ENCODE measurements at regions not wholly inside any gene's neighbourhood (a gene's known extent, or its start where the extent isn't known, plus 50 kb on each side); places are given as distances from the start of the nearest gene placed in this dataset.
"Not testable (repeated sequence)": the region's sequence is repeated elsewhere in the genome, so short reads cannot be mapped to it uniquely, and the experiment has no call there.

DNA sequence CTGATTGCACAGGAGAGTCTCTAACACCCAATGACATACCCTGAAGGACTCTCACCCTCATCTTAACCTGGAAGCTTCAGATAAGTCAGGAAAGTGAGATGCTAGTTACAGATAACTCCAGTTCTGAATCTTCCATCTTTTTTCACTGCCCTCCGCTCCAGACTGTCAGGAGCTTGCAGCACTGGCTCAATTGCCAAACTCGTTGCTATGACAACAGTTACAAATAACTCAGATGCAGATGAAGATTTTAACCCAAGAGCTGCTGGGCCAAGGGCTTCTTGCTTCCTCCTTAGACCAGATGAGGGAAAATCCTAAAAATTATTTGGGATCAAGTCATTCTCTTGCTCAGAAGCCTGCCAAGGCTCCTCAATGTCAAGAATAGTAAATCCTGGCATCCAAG, 109.1 kb upstream of the HUWE1 start:
- TF ChIP-seq POU2F2 (IDR thresholded peaks at IDR 0.05; ENCODE audit: low read depth, low read length) (no peak), PAX5 (IDR thresholded peaks at IDR 0.05; ENCODE audit: insufficient read depth, low read length, severe bottlenecking) (no peak), POLR2AphosphoS5 (IDR thresholded peaks at IDR 0.05; ENCODE audit: low read depth, low read length) (no peak), SPI1 (IDR thresholded peaks at IDR 0.05; ENCODE audit: low read depth, low read length) (no peak), TAF1 (IDR thresholded peaks at IDR 0.05; ENCODE audit: low read depth, low read length) (no peak), POLR2A (IDR thresholded peaks at IDR 0.05; ENCODE audit: low read depth, low read length) (no peak)
- no peak for FAIRE-seq
- no peak for DNase-seq (ENCODE audit: insufficient read length, low spot score)

DNA sequence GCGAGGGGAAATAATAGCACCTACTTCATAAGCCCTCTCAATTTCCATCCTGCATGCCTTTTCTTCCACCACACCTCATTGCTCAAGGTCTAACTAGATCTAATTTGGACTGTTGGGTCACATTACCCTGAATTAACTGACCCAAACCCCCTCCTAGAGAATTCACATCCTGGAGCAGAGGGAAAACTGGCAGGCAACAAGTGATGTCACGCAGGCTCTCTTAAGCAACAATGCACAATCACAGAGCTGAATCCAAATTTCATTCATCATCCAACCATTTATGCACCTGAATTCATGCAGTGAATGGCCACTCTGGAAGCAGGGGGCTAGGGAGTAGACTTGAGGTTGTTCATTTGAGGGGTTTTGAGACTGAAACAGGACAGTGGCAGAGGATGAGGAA, 107.7 kb upstream of the HUWE1 start:
- no peak for DNase-seq (ENCODE audit: insufficient read length, low spot score)
- peak; percentile 31 for FAIRE-seq
- TF ChIP-seq TAF1 (IDR thresholded peaks at IDR 0.05; ENCODE audit: low read depth, low read length) = no peak
- no peak for TF ChIP-seq POLR2A (IDR thresholded peaks at IDR 0.05; ENCODE audit: low read depth, low read length)
- no peak for TF ChIP-seq PAX5 (IDR thresholded peaks at IDR 0.05; ENCODE audit: insufficient read depth, low read length, severe bottlenecking)
- TF ChIP-seq POLR2AphosphoS5 (IDR thresholded peaks at IDR 0.05; ENCODE audit: low read depth, low read length) = no peak
- TF ChIP-seq SPI1 (IDR thresholded peaks at IDR 0.05; ENCODE audit: low read depth, low read length) = no peak
- TF ChIP-seq POU2F2 (IDR thresholded peaks at IDR 0.05; ENCODE audit: low read depth, low read length) = no peak

DNA sequence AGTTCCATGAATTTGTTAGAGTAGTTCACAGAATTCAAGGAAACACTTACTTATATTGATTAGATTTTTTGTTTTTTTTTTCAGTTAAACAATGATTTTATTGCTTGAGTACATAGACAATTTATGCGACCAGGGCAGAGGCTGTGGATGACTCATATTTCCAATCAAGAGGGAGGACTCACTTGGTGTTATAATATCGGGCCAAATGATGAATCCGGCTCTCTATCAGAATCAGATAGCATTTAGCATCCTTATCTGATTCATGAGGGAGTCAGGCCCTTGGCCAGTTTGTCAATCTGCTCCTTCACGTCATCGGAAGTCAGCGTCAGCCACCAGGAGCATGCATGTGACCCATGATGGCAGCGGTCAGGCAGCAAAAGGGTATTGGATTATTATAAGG, 82.3 kb upstream of the HUWE1 start:
- TF ChIP-seq POLR2A (IDR thresholded peaks at IDR 0.05; ENCODE audit: low read depth, low read length) (no peak), PAX5 (IDR thresholded peaks at IDR 0.05; ENCODE audit: insufficient read depth, low read length, severe bottlenecking) (no peak), POLR2AphosphoS5 (IDR thresholded peaks at IDR 0.05; ENCODE audit: low read depth, low read length) (no peak), POU2F2 (IDR thresholded peaks at IDR 0.05; ENCODE audit: low read depth, low read length) (no peak), SPI1 (IDR thresholded peaks at IDR 0.05; ENCODE audit: low read depth, low read length) (no peak), TAF1 (IDR thresholded peaks at IDR 0.05; ENCODE audit: low read depth, low read length) (no peak)
- no peak for FAIRE-seq
- DNase-seq (ENCODE audit: insufficient read length, low spot score) = no peak

DNA sequence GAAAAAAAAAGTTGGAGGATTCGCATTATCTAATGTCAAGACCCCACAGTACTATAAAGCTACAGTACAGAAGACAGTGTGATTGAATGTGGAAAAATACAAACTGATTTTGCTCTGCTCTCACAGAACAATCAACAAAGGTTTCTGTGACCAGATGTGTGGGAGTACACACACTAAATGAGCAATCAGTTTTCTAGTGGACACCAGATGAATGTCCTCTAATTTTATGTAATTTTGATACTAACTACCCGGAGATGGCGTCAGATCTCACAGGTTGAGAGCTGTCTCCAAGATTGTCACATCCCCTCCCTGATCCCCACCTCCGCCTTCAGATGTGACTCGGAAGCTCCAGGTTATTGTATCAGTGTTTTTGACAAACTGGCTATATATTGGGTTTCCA, 81.9 kb upstream of the HUWE1 start:
- DNase-seq (ENCODE audit: insufficient read length, low spot score) (no peak), FAIRE-seq (no peak)
- TF ChIP-seq SPI1 (IDR thresholded peaks at IDR 0.05; ENCODE audit: low read depth, low read length) (no peak), POLR2A (IDR thresholded peaks at IDR 0.05; ENCODE audit: low read depth, low read length) (no peak), POU2F2 (IDR thresholded peaks at IDR 0.05; ENCODE audit: low read depth, low read length) (no peak), PAX5 (IDR thresholded peaks at IDR 0.05; ENCODE audit: insufficient read depth, low read length, severe bottlenecking) (no peak), POLR2AphosphoS5 (IDR thresholded peaks at IDR 0.05; ENCODE audit: low read depth, low read length) (no peak), TAF1 (IDR thresholded peaks at IDR 0.05; ENCODE audit: low read depth, low read length) (no peak)

DNA sequence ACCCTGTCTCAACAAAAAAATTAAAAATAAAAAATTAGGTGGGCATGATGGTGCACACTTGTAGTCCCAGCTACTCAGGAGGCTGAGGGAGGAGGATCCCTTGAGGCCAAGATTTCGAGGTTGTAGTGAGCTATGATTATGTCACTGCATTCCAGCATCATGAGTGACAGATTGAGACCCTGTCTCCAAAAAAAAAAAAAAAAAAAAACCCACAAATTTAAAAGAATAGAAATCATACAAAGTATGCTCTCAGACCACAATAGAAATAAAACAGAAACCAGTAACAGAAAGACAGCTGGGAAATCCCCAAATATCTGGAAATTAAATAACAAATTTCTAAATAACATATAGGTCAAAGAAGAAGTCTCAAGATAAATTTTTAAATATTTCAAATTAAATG, 81.0 kb upstream of the HUWE1 start:
- FAIRE-seq = no peak
- TF ChIP-seq TAF1 (IDR thresholded peaks at IDR 0.05; ENCODE audit: low read depth, low read length) (no peak), POLR2AphosphoS5 (IDR thresholded peaks at IDR 0.05; ENCODE audit: low read depth, low read length) (no peak), POU2F2 (IDR thresholded peaks at IDR 0.05; ENCODE audit: low read depth, low read length) (no peak), POLR2A (IDR thresholded peaks at IDR 0.05; ENCODE audit: low read depth, low read length) (no peak), SPI1 (IDR thresholded peaks at IDR 0.05; ENCODE audit: low read depth, low read length) (no peak), PAX5 (IDR thresholded peaks at IDR 0.05; ENCODE audit: insufficient read depth, low read length, severe bottlenecking) (no peak)

DNA sequence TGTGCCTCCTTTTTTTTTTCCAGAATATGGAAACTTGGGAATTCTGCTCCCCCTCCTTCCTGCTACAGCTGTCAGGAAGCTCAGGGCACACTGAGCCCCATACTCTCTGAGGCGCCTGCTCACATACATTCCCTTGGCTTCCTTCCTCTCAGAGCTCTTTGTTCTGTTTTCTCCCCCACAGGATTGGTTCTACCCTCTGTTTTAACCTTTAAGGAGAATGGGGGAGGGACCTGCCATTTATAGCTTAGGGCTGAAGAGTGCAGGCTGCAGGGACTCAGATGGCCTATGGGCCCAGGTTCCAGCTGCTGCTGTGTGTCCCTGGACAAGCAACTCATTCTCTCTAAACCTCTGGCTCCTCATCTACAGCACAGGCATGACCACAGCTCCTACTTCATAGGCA, 70.7 kb upstream of the HUWE1 start:
- not testable (repeated sequence) for DNase-seq (ENCODE audit: insufficient read length, low spot score); FAIRE-seq

More for the DNA sequence above, 81.0 kb upstream of the HUWE1 start:
- no peak for DNase-seq (ENCODE audit: insufficient read length, low spot score)

DNA sequence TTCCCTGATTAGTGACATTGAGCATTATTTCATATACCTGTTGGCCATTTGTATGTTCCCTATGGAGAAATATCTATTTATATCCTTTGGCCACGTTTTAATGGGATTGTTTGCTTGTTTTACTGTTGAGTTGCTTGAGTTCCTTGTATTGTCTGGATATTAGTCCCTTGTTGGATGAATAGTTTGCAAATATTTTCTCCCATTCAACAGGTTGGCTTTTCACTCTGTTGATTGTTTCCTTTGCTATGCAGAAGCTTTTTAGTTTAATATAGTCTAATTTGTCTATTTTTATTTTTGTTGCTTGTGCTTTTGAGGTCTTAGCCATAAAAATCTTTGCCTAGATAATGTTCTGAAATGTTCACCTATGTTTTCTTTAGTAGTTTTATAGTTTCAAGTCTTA, 60.2 kb upstream of the HUWE1 start:
- no peak for FAIRE-seq
- DNase-seq (ENCODE audit: insufficient read length, low spot score) = no peak
- TF ChIP-seq POLR2A (IDR thresholded peaks at IDR 0.05; ENCODE audit: low read depth, low read length) (no peak), TAF1 (IDR thresholded peaks at IDR 0.05; ENCODE audit: low read depth, low read length) (no peak), SPI1 (IDR thresholded peaks at IDR 0.05; ENCODE audit: low read depth, low read length) (no peak), PAX5 (IDR thresholded peaks at IDR 0.05; ENCODE audit: insufficient read depth, low read length, severe bottlenecking) (no peak), POLR2AphosphoS5 (IDR thresholded peaks at IDR 0.05; ENCODE audit: low read depth, low read length) (no peak)

DNA sequence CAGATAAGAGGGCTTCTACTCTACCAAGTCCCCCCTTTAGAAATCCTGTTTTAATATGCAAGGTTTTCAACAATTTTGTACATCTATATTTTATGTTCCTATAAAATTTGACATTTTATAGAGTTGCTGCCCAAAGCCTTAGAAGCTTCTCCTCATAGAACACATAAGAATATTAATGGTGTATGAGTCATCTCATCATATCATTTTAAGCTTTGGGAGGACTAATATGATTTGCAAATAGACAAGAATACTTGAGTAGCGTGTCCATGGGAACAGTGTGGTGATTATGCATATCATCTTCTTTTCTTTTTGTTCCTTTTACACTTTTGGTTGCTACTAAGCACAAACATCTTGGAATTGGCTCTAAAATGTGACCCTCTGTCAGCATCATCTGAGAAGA, 56.7 kb upstream of the HUWE1 start:
- FAIRE-seq = no peak
- DNase-seq (ENCODE audit: insufficient read length, low spot score) = no peak
- no peak for TF ChIP-seq POU2F2 (IDR thresholded peaks at IDR 0.05; ENCODE audit: low read depth, low read length)
- no peak for TF ChIP-seq PAX5 (IDR thresholded peaks at IDR 0.05; ENCODE audit: insufficient read depth, low read length, severe bottlenecking)
- TF ChIP-seq POLR2AphosphoS5 (IDR thresholded peaks at IDR 0.05; ENCODE audit: low read depth, low read length) = no peak
- TF ChIP-seq TAF1 (IDR thresholded peaks at IDR 0.05; ENCODE audit: low read depth, low read length) = no peak
- TF ChIP-seq SPI1 (IDR thresholded peaks at IDR 0.05; ENCODE audit: low read depth, low read length) = no peak
- TF ChIP-seq POLR2A (IDR thresholded peaks at IDR 0.05; ENCODE audit: low read depth, low read length) = no peak

DNA sequence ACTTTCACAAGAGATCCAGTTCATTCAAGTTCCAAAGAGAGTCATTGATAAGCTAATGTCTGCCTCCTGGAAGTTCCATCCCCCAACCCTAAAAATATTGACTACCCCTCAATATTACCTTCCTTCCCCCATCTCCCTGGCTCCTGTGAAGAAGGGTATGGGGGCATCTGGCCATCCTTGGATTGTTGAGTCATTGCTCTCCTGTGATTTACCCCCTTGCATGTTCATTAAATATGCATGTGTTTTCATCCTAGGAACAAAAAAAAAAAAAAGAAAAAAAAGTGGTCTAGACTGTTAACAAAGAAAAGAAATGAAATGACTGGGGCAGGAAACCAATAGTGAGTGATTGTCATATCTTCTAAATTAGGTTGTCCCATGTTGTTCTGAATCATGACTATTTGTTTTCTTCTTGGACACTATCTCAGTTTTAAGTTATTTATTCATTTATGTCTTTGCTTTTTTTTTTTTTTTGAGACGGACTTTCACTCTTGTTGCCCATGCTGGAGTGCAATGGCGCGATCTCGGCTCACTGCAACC, 51.9 kb upstream of the HUWE1 start:
- TF ChIP-seq POU2F2 (IDR thresholded peaks at IDR 0.05; ENCODE audit: low read depth, low read length) (no peak), PAX5 (IDR thresholded peaks at IDR 0.05; ENCODE audit: insufficient read depth, low read length, severe bottlenecking) (no peak), SPI1 (IDR thresholded peaks at IDR 0.05; ENCODE audit: low read depth, low read length) (no peak), POLR2A (IDR thresholded peaks at IDR 0.05; ENCODE audit: low read depth, low read length) (no peak), POLR2AphosphoS5 (IDR thresholded peaks at IDR 0.05; ENCODE audit: low read depth, low read length) (no peak)
- DNase-seq (ENCODE audit: insufficient read length, low spot score) = no peak
- peak; percentile 23 for FAIRE-seq
